DND-41 (cell line): ENCODE measurements at regions not wholly inside any gene's neighbourhood (a gene's known extent, or its start where the extent isn't known, plus 50 kb on each side); places are given as distances from the start of the nearest gene placed in this dataset.

ENCODE experiments used
- EZH2 ChIP-seq: IDR thresholded peaks from 3 replicates; pipeline ENCODE4 v1.6.1; 2012; ENCODE audit warnings: borderline replicate concordance, low read depth, mild to moderate bottlenecking, moderate library complexity, low read length, inconsistent platforms; ENCODE audit not compliant: severe bottlenecking
- TF ChIP-seq, protein P1 (sequence below): IDR thresholded peaks from 2 replicates; pipeline ENCODE4 v1.5.1; 2012; ENCODE audit warnings: borderline replicate concordance, low read length, moderate library complexity, mild to moderate bottlenecking; ENCODE audit not compliant: poor library complexity, severe bottlenecking; ENCODE audit errors: extremely low read depth

DNA sequence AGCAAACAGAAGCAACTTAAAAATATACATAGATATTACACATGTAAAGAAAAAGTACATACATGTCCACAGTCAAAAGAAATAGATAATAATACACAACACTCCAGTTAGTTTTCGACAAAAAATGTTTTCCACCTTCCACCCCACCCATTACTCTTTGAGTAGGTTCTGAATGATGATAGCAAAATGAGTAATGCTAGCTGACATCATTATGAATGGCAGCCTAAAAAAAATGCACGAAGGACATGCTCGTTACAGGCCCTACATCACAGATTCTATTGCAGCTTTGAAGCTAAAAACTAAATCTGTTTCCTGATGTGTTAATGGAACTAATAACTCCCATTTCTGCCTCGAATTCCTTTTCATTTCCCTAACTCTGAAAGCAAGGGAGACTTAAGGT lies 578.7 kb upstream of the NETO1 start:
- TF ChIP-seq, protein P1, sequence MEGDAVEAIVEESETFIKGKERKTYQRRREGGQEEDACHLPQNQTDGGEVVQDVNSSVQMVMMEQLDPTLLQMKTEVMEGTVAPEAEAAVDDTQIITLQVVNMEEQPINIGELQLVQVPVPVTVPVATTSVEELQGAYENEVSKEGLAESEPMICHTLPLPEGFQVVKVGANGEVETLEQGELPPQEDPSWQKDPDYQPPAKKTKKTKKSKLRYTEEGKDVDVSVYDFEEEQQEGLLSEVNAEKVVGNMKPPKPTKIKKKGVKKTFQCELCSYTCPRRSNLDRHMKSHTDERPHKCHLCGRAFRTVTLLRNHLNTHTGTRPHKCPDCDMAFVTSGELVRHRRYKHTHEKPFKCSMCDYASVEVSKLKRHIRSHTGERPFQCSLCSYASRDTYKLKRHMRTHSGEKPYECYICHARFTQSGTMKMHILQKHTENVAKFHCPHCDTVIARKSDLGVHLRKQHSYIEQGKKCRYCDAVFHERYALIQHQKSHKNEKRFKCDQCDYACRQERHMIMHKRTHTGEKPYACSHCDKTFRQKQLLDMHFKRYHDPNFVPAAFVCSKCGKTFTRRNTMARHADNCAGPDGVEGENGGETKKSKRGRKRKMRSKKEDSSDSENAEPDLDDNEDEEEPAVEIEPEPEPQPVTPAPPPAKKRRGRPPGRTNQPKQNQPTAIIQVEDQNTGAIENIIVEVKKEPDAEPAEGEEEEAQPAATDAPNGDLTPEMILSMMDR, result no peak
- no peak for TF ChIP-seq EZH2
